ENCODE measurements at regions not wholly inside any gene's neighbourhood (a gene's known extent, or its start where the extent isn't known, plus 50 kb on each side); places are given as distances from the start of the nearest gene placed in this dataset.

- H4K20me1 ChIP-seq (ENCODE audit: insufficient read depth, low read length): no peaks in the 10 kb centered on the region
- H3K79me2 ChIP-seq (ENCODE audit: insufficient read depth, low read length): no peaks in the 10 kb centered on the region
- H3K9ac ChIP-seq (ENCODE audit: low read length): no peak overlapping the region
- H3K9me3 ChIP-seq (ENCODE audit: low read length): no peaks in the 10 kb centered on the region
- H3F3A ChIP-seq (ENCODE audit: insufficient read depth, low read length): no peaks in the 10 kb centered on the region
- no peak overlapping the region for H3K27ac ChIP-seq (ENCODE audit: low read depth, low read length, poor library complexity, severe bottlenecking)
- no peaks in the 10 kb centered on the region for H3K4me1 ChIP-seq (ENCODE audit: insufficient read depth, low read length, severe bottlenecking)
- no peak overlapping the region for H3K4me2 ChIP-seq (ENCODE audit: low read length)
- H3K9me2 ChIP-seq (ENCODE audit: low read depth, low read length): no peaks in the 10 kb centered on the region
- H2AFZ ChIP-seq (ENCODE audit: low read length): no peak overlapping the region
- H3K4me3 ChIP-seq (ENCODE audit: low read depth, low read length, poor library complexity, severe bottlenecking): no peak overlapping the region
- no peaks in the 10 kb centered on the region for H3K27me3 ChIP-seq (ENCODE audit: insufficient read depth, low read length)
- no peaks in the 10 kb centered on the region for H3K36me3 ChIP-seq (ENCODE audit: insufficient read depth, low read length)
- no peak for TF ChIP-seq EZH2 (IDR thresholded peaks at IDR 0.05; ENCODE audit: borderline replicate concordance, low read length)
- no peak for TF ChIP-seq CTCF (IDR thresholded peaks at IDR 0.05; ENCODE audit: low read length)
Observed at GRCh38 chr6:144477856-144478255, 192.7 kb downstream of the UTRN start.

GRCh38 chr6:144478483-144478882 lies 193.3 kb downstream of the UTRN start:
- Histone ChIP-seq H3K9me3 (ENCODE audit: low read length) (no peaks in the 10 kb centered on the region), H3K4me1 (ENCODE audit: insufficient read depth, low read length, severe bottlenecking) (no peaks in the 10 kb centered on the region), H4K20me1 (ENCODE audit: insufficient read depth, low read length) (no peaks in the 10 kb centered on the region), H2AFZ (ENCODE audit: low read length) (no peak overlapping the region), H3F3A (ENCODE audit: insufficient read depth, low read length) (no peaks in the 10 kb centered on the region), H3K4me2 (ENCODE audit: low read length) (no peak overlapping the region), H3K79me2 (ENCODE audit: insufficient read depth, low read length) (no peaks in the 10 kb centered on the region), H3K4me3 (ENCODE audit: low read depth, low read length, poor library complexity, severe bottlenecking) (no peak overlapping the region), H3K9ac (ENCODE audit: low read length) (no peak overlapping the region), H3K36me3 (ENCODE audit: insufficient read depth, low read length) (no peaks in the 10 kb centered on the region), H3K27me3 (ENCODE audit: insufficient read depth, low read length) (no peaks in the 10 kb centered on the region), H3K9me2 (ENCODE audit: low read depth, low read length) (no peaks in the 10 kb centered on the region), H3K27ac (ENCODE audit: low read depth, low read length, poor library complexity, severe bottlenecking) (no peak overlapping the region)
- TF ChIP-seq EZH2 (IDR thresholded peaks at IDR 0.05; ENCODE audit: borderline replicate concordance, low read length) (no peak), CTCF (IDR thresholded peaks at IDR 0.05; ENCODE audit: low read length) (no peak)

GRCh38 chr6:144479991-144480390 lies 194.9 kb downstream of the UTRN start:
- H3K36me3 ChIP-seq (ENCODE audit: insufficient read depth, low read length): no peaks in the 10 kb centered on the region

More at GRCh38 chr6:144479991-144480390, 194.9 kb downstream of the UTRN start:
- no peaks in the 10 kb centered on the region for H3F3A ChIP-seq (ENCODE audit: insufficient read depth, low read length)
- H3K27me3 ChIP-seq (ENCODE audit: insufficient read depth, low read length): no peaks in the 10 kb centered on the region
- H3K4me1 ChIP-seq (ENCODE audit: insufficient read depth, low read length, severe bottlenecking): no peaks in the 10 kb centered on the region
- H3K9me3 ChIP-seq (ENCODE audit: low read length): no peaks in the 10 kb centered on the region
- no peak overlapping the region for H3K27ac ChIP-seq (ENCODE audit: low read depth, low read length, poor library complexity, severe bottlenecking)
- no peaks in the 10 kb centered on the region for H3K79me2 ChIP-seq (ENCODE audit: insufficient read depth, low read length)
- TF ChIP-seq EZH2 (IDR thresholded peaks at IDR 0.05; ENCODE audit: borderline replicate concordance, low read length) (no peak), CTCF (IDR thresholded peaks at IDR 0.05; ENCODE audit: low read length) (no peak)
- no peak overlapping the region for H3K9ac ChIP-seq (ENCODE audit: low read length)
- H3K4me3 ChIP-seq (ENCODE audit: low read depth, low read length, poor library complexity, severe bottlenecking): no peak overlapping the region
- no peaks in the 10 kb centered on the region for H4K20me1 ChIP-seq (ENCODE audit: insufficient read depth, low read length)
- no peaks in the 10 kb centered on the region for H3K9me2 ChIP-seq (ENCODE audit: low read depth, low read length)
- H2AFZ ChIP-seq (ENCODE audit: low read length): no peak overlapping the region
- H3K4me2 ChIP-seq (ENCODE audit: low read length): no peak overlapping the region

Measured in OCI-LY1 (cell line).